Stomach (tissue), 4 donors: ENCODE measurements at regions not wholly inside any gene's neighbourhood (a gene's known extent, or its start where the extent isn't known, plus 50 kb on each side); places are given as distances from the start of the nearest gene placed in this dataset.

Experiments used
- CTCF ChIP-seq, 7 experiments: fragments of 450-650 bp in 4 of 7; fragments of 200-600 bp in 3 of 7; sonication (generic) in 3 of 7; IDR thresholded peaks; one replicate each; pipeline ENCODE4 v1.5.1; 2016 to 2019; ENCODE audit warnings: antibody characterized with exemption in 7 of 7, control low read depth in 2 of 7, mild to moderate bottlenecking in 1 of 7
- EP300 ChIP-seq: sonication (generic); formaldehyde crosslinking; IDR thresholded peaks from one replicate; pipeline ENCODE4 v1.6.1; 2017; ENCODE audit warnings: antibody characterized with exemption
- POLR2A ChIP-seq, 4 donors: fragments of 450-650 bp; IDR thresholded peaks; one replicate each; pipeline ENCODE4 v1.6.1; 2016; ENCODE audit warnings: antibody characterized with exemption in 4 of 4, control low read depth in 2 of 4, mild to moderate bottlenecking in 1 of 4, moderate library complexity in 1 of 4
- POLR2AphosphoS5 ChIP-seq, 3 donors: sonication (generic); formaldehyde crosslinking; IDR thresholded peaks; one replicate each; pipeline ENCODE4 v1.6.1; 2016; ENCODE audit warnings: antibody characterized with exemption in 3 of 3

- TF ChIP-seq CTCF (IDR thresholded peaks at IDR 0.05) (no peak), POLR2AphosphoS5 (IDR thresholded peaks at IDR 0.05) (no peak), POLR2A (IDR thresholded peaks at IDR 0.05) (no peak), EP300 (no peak)
These were observed 147.9 kb upstream of the PDE1C start for GRCh38 chr7:32218154-32218467.
